ENCODE measurements at regions not wholly inside any gene's neighbourhood (a gene's known extent, or its start where the extent isn't known, plus 50 kb on each side); places are given as distances from the start of the nearest gene placed in this dataset.

GRCh38 chr3:45277636-45278035 is 51.5 kb upstream of the TMEM158 start:
- Mint-ChIP-seq H3K27ac (no peak overlapping the region), H3K4me3 (no peak overlapping the region), H3K27me3 (ENCODE audit: low read depth) (peaks cover 15% of the 10 kb centered on the region), H3K36me3 (ENCODE audit: low read depth) (no peaks in the 10 kb centered on the region), H3K9me3 (peaks cover 30% of the 10 kb centered on the region), H3K4me1 (no peaks in the 10 kb centered on the region)
- TF ChIP-seq, protein P1, sequence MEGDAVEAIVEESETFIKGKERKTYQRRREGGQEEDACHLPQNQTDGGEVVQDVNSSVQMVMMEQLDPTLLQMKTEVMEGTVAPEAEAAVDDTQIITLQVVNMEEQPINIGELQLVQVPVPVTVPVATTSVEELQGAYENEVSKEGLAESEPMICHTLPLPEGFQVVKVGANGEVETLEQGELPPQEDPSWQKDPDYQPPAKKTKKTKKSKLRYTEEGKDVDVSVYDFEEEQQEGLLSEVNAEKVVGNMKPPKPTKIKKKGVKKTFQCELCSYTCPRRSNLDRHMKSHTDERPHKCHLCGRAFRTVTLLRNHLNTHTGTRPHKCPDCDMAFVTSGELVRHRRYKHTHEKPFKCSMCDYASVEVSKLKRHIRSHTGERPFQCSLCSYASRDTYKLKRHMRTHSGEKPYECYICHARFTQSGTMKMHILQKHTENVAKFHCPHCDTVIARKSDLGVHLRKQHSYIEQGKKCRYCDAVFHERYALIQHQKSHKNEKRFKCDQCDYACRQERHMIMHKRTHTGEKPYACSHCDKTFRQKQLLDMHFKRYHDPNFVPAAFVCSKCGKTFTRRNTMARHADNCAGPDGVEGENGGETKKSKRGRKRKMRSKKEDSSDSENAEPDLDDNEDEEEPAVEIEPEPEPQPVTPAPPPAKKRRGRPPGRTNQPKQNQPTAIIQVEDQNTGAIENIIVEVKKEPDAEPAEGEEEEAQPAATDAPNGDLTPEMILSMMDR (IDR thresholded peaks at IDR 0.05; ENCODE audit: unreplicated experiment in 3 of 3) = no peak

GRCh38 chr3:45280232-45280631 is 54.1 kb upstream of the TMEM158 start:
- Mint-ChIP-seq H3K27me3 (ENCODE audit: low read depth) (peaks cover 17% of the 10 kb centered on the region), H3K27ac (no peak overlapping the region), H3K9me3 (peaks cover 30% of the 10 kb centered on the region), H3K4me3 (no peak overlapping the region), H3K4me1 (no peaks in the 10 kb centered on the region), H3K36me3 (ENCODE audit: low read depth) (no peaks in the 10 kb centered on the region)
- TF ChIP-seq, protein P1 (IDR thresholded peaks at IDR 0.05; ENCODE audit: unreplicated experiment in 3 of 3) = no peak

DNA sequence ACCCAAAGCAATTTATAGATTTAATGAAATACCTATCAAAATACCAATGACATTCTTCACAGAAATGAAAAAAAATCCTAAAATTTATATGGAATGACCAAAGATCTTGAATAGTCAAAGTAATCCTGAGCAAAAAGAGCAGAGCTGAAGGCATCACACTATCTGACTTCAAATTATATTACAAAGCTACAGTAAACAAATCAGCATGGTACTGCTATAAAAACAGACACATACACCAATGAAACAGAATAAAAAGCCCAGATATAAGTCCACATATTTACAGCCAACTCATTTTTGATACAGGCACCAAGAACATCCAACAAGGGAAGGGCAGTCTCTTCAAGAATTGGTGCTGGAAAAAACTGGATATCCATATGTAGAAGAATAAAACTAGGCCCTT is 54.9 kb upstream of the TMEM158 start:
- TF ChIP-seq, protein P1 (IDR thresholded peaks at IDR 0.05; ENCODE audit: unreplicated experiment in 3 of 3) = no peak
- no peak overlapping the region for H3K4me3 Mint-ChIP-seq
- peaks cover 16% of the 10 kb centered on the region for H3K27me3 Mint-ChIP-seq (ENCODE audit: low read depth)
- H3K9me3 Mint-ChIP-seq = peaks cover 30% of the 10 kb centered on the region
- no peaks in the 10 kb centered on the region for H3K36me3 Mint-ChIP-seq (ENCODE audit: low read depth)
- no peak overlapping the region for H3K27ac Mint-ChIP-seq
- no peaks in the 10 kb centered on the region for H3K4me1 Mint-ChIP-seq

- Mint-ChIP-seq H3K4me1 (no peaks in the 10 kb centered on the region), H3K27me3 (ENCODE audit: low read depth) (peaks cover 13% of the 10 kb centered on the region), H3K4me3 (no peak overlapping the region), H3K27ac (no peak overlapping the region), H3K9me3 (peaks cover 17% of the 10 kb centered on the region), H3K36me3 (ENCODE audit: low read depth) (no peaks in the 10 kb centered on the region)
- TF ChIP-seq, protein P1 (IDR thresholded peaks at IDR 0.05; ENCODE audit: unreplicated experiment in 3 of 3) = no peak
These were observed 57.4 kb upstream of the TMEM158 start for GRCh38 chr3:45283471-45283870.

- Mint-ChIP-seq H3K27me3 (ENCODE audit: low read depth) (peaks cover 29% of the 10 kb centered on the region), H3K4me3 (no peak overlapping the region), H3K27ac (no peak overlapping the region), H3K9me3 (peaks cover 11% of the 10 kb centered on the region), H3K4me1 (no peaks in the 10 kb centered on the region), H3K36me3 (ENCODE audit: low read depth) (no peaks in the 10 kb centered on the region)
- TF ChIP-seq, protein P1 (IDR thresholded peaks at IDR 0.05; ENCODE audit: unreplicated experiment in 3 of 3) = no peak
These were observed 71.2 kb upstream of the TMEM158 start for GRCh38 chr3:45297331-45297730.

DNA sequence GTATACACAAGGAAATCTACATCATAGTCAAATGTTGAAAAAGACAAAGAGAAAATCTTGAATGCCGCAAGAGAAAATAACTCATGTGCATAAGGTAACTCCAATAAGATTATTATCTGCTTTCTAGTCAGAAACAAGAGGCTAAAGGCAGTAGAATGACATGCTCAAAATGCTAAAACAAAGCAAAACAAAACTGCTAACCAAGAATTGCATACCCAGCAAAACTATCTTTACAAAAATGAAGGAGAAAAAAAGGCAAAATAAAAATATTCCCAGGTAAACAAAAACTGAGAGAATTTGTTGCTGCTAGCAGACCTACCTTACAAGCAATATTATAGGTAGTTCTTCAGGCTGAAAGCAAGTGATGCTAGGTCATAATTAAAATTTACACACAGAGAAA is 76.4 kb upstream of the TMEM158 start:
- no peak overlapping the region for H3K4me3 Mint-ChIP-seq
- H3K27ac Mint-ChIP-seq = no peak overlapping the region
- peaks cover 20% of the 10 kb centered on the region for H3K27me3 Mint-ChIP-seq (ENCODE audit: low read depth)
- no peaks in the 10 kb centered on the region for H3K36me3 Mint-ChIP-seq (ENCODE audit: low read depth)
- TF ChIP-seq, protein P1 (IDR thresholded peaks at IDR 0.05; ENCODE audit: unreplicated experiment in 3 of 3) = no peak
- H3K9me3 Mint-ChIP-seq = peaks cover 24% of the 10 kb centered on the region
- no peaks in the 10 kb centered on the region for H3K4me1 Mint-ChIP-seq
